ENCODE measurements at regions not wholly inside any gene's neighbourhood (a gene's known extent, or its start where the extent isn't known, plus 50 kb on each side); places are given as distances from the start of the nearest gene placed in this dataset.
"Not testable (repeated sequence)": the region's sequence is repeated elsewhere in the genome, so short reads cannot be mapped to it uniquely, and the experiment has no call there.

DNA sequence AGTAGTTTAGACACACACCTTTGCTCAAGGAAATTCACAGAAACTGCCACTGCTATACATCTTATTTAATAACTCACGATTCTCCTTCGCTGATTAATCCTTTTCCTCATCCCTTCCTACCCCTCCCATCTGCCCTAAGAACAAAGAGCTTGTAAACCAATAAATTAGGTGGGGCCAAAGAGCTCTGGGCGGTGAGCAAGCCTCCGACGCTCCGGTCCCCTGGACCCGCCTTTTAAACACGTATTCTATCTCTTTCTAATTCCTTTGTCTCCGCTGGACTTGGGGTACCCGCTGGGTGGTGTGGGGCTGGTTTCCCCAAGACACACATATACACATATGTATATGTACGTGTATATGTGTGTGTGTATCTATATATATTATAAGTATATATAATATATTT lies 803.2 kb upstream of the CA10 start:
- TF ChIP-seq, protein P1, sequence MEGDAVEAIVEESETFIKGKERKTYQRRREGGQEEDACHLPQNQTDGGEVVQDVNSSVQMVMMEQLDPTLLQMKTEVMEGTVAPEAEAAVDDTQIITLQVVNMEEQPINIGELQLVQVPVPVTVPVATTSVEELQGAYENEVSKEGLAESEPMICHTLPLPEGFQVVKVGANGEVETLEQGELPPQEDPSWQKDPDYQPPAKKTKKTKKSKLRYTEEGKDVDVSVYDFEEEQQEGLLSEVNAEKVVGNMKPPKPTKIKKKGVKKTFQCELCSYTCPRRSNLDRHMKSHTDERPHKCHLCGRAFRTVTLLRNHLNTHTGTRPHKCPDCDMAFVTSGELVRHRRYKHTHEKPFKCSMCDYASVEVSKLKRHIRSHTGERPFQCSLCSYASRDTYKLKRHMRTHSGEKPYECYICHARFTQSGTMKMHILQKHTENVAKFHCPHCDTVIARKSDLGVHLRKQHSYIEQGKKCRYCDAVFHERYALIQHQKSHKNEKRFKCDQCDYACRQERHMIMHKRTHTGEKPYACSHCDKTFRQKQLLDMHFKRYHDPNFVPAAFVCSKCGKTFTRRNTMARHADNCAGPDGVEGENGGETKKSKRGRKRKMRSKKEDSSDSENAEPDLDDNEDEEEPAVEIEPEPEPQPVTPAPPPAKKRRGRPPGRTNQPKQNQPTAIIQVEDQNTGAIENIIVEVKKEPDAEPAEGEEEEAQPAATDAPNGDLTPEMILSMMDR (IDR thresholded peaks at IDR 0.05) = not testable (repeated sequence)
- TF ChIP-seq POLR2AphosphoS5 (IDR thresholded peaks at IDR 0.05; ENCODE audit: low read depth, low read length); SIN3A (IDR thresholded peaks at IDR 0.05; ENCODE audit: borderline replicate concordance, insufficient read depth, low read depth, low read length): not testable (repeated sequence)
- TF ChIP-seq, protein P2, sequence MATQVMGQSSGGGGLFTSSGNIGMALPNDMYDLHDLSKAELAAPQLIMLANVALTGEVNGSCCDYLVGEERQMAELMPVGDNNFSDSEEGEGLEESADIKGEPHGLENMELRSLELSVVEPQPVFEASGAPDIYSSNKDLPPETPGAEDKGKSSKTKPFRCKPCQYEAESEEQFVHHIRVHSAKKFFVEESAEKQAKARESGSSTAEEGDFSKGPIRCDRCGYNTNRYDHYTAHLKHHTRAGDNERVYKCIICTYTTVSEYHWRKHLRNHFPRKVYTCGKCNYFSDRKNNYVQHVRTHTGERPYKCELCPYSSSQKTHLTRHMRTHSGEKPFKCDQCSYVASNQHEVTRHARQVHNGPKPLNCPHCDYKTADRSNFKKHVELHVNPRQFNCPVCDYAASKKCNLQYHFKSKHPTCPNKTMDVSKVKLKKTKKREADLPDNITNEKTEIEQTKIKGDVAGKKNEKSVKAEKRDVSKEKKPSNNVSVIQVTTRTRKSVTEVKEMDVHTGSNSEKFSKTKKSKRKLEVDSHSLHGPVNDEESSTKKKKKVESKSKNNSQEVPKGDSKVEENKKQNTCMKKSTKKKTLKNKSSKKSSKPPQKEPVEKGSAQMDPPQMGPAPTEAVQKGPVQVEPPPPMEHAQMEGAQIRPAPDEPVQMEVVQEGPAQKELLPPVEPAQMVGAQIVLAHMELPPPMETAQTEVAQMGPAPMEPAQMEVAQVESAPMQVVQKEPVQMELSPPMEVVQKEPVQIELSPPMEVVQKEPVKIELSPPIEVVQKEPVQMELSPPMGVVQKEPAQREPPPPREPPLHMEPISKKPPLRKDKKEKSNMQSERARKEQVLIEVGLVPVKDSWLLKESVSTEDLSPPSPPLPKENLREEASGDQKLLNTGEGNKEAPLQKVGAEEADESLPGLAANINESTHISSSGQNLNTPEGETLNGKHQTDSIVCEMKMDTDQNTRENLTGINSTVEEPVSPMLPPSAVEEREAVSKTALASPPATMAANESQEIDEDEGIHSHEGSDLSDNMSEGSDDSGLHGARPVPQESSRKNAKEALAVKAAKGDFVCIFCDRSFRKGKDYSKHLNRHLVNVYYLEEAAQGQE (IDR thresholded peaks at IDR 0.05; ENCODE audit: insufficient read depth in 1 of 2, low read depth in 2 of 2, low read length in 1 of 2) = not testable (repeated sequence)

Data from Panc1 (cell line).